ENCODE measurements at regions not wholly inside any gene's neighbourhood (a gene's known extent, or its start where the extent isn't known, plus 50 kb on each side); places are given as distances from the start of the nearest gene placed in this dataset.
"Not testable (repeated sequence)": the region's sequence is repeated elsewhere in the genome, so short reads cannot be mapped to it uniquely, and the experiment has no call there.

DNA sequence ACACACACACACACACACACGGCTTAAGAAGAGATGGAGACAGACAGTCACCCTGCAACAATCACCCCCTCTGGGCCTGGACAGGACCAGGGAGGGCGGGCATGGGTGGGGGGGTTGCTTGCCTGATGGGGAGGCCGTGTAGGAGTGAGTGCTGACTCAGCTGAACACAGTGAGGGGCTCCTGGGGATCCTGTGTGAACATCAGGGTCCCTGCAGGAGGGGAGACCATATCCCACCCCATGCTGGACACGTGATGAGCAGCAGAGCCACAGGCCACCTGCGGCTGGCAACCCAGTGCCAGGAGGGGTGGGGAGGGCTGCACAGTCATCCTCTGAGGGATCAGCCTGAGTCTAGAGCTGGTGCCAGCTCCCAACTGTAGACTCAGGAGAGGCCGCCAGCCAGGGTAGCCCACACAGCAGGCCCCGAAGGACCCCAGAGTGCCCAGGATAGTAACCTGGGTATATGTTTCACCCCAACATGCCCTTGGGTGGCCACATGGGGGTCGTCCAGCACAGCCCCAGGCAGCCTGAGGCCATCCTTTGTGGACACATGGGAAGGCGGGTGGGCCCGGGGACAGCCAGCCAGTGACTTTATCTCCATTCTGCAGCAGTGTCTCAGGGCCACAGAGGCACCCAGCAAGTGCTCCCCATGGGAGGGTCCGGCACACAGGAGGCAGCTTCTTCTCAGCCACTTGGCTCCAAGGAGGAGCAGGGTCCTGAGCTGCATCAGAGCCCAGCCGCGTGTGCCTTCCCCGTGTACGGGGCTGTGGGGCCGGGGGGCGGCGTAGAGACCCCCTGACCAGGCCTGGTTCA lies 73.7 kb upstream of the SFSWAP start:
- Mint-ChIP-seq H3K27me3 (peaks cover 2% of the 10 kb centered on the region), H3K27ac (no peak overlapping the region), H3K36me3 (no peaks in the 10 kb centered on the region), H3K4me1 (no peaks in the 10 kb centered on the region), H3K9me3 (ENCODE audit: low read depth) (no peaks in the 10 kb centered on the region), H3K4me3 (no peak overlapping the region)
- no peak for DNase-seq
- CTCF ChIA-PET = interaction anchor here (0.5 kb wide), 1 partner anchor 170 kb away, joined by 3 read pairs; no protein-coding TSS in a partner anchor
- no peak for ATAC-seq

DNA sequence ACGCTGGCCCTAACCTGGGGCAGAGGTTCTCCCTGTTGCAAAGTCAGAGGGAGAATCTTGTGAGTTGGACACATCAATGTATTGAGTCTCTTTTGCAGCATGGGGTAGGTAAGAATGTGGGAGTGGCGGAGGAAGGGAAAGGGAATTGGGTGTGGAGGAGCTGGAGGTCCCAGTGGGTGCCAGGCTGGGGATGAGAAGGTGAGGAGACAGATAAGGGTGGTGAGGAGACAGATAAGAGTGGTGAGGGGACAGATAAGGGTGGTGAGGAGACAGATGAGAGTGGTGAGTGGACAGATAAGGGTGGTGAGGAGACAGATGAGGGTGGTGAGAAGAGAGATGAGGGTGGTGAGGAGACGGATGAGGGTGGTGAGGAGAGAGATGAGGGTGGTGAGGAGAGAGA lies 72.9 kb upstream of the SFSWAP start:
- no peaks in the 10 kb centered on the region for H3K36me3 Mint-ChIP-seq
- H3K9me3 Mint-ChIP-seq (ENCODE audit: low read depth) = no peaks in the 10 kb centered on the region
- no peaks in the 10 kb centered on the region for H3K4me1 Mint-ChIP-seq
- ATAC-seq (no peak), DNase-seq (no peak)
- no peaks in the 10 kb centered on the region for H3K27me3 Mint-ChIP-seq
- H3K4me3 Mint-ChIP-seq = no peak overlapping the region
- no peak overlapping the region for H3K27ac Mint-ChIP-seq
- CTCF ChIA-PET = no interaction called here

DNA sequence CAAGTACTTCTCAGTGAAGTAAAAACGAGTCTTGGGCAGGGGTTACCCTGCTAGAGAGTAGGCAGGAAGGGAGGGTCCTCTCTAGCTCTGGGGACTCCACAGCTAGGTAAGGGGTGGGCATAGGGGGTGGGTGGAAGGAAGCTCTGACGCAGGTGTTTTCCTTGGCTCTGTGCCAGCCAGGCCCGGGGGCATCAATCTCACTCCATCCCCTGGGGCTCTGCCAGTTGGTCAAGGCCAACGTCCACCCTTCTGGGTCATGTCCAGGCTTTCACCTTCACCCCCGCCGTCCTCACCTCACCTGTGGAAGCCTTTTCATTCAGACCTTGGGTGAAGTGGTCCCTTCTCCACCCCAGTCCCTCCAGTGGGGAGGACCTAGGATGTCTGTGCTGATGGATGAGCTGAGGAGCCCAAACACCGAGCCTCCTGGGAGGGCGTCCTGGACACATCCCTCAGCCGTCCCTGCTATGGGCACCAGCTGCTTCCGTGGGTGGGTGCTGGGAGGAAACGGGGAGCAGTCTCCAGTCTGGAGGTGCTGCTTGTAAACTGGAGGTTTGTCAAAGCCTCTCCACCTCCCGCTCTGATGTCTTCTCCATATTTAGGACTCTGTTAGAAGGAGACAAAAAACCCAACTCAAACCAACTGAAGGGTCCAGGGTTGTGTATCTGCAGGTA lies 71.5 kb upstream of the SFSWAP start:
- H3K27ac Mint-ChIP-seq = no peak overlapping the region
- H3K9me3 Mint-ChIP-seq (ENCODE audit: low read depth) = no peaks in the 10 kb centered on the region
- ATAC-seq (no peak), DNase-seq (no peak)
- H3K4me3 Mint-ChIP-seq = no peak overlapping the region
- CTCF ChIA-PET = no interaction called here
- H3K27me3 Mint-ChIP-seq = peaks cover 2% of the 10 kb centered on the region
- H3K36me3 Mint-ChIP-seq = no peaks in the 10 kb centered on the region
- no peaks in the 10 kb centered on the region for H3K4me1 Mint-ChIP-seq

DNA sequence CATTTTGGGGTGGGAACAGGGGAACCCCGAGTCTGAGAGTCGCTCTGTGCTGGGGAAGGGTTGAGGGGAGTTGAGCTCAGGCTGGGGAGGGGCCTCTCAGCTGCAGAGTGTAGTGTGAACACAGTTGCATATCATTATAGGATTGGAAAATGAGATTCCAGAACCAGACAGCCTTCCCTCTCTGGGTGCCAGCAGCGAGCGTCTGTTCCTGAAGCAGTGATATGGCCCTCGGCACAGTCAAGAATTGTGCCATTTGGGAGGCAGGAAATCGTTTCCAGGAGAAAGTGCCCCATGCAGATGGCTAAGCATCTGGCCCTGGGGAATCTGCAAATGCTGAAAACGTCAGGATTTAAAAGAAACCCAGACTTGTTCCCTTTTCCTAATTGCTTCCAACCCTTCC lies 70.4 kb upstream of the SFSWAP start:
- H3K9me3 Mint-ChIP-seq (ENCODE audit: low read depth) = no peaks in the 10 kb centered on the region
- CTCF ChIA-PET = no interaction called here
- DNase-seq = no peak
- no peaks in the 10 kb centered on the region for H3K36me3 Mint-ChIP-seq
- ATAC-seq = no peak
- H3K27ac Mint-ChIP-seq = no peak overlapping the region
- H3K27me3 Mint-ChIP-seq = peaks cover 2% of the 10 kb centered on the region
- H3K4me1 Mint-ChIP-seq = no peaks in the 10 kb centered on the region
- H3K4me3 Mint-ChIP-seq = no peak overlapping the region

DNA sequence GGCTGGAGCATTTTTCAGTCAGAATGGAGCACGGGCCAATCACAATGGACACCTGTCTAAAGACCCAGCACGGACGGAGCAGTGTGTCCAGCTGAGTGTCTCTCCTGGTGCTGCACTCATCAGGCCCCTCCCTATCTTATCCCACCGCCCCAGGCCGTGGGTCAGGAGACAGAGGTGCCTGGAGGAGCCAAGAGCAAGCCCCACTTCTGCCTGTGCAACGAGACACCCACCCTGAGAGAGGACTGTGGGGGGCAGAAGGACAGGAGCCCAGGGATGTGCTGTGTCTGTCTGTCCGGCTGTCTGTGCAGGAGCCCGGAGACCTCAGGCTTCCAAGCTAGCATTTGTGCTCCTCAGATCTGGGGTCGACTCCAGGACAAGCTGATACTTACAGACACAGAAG lies 69.6 kb upstream of the SFSWAP start:
- DNase-seq = no peak
- H3K4me3 Mint-ChIP-seq = no peak overlapping the region
- ATAC-seq = no peak
- no peaks in the 10 kb centered on the region for H3K4me1 Mint-ChIP-seq
- no peaks in the 10 kb centered on the region for H3K9me3 Mint-ChIP-seq (ENCODE audit: low read depth)
- no peak overlapping the region for H3K27ac Mint-ChIP-seq
- CTCF ChIA-PET = no interaction called here
- H3K27me3 Mint-ChIP-seq = peaks cover 2% of the 10 kb centered on the region
- H3K36me3 Mint-ChIP-seq = no peaks in the 10 kb centered on the region

DNA sequence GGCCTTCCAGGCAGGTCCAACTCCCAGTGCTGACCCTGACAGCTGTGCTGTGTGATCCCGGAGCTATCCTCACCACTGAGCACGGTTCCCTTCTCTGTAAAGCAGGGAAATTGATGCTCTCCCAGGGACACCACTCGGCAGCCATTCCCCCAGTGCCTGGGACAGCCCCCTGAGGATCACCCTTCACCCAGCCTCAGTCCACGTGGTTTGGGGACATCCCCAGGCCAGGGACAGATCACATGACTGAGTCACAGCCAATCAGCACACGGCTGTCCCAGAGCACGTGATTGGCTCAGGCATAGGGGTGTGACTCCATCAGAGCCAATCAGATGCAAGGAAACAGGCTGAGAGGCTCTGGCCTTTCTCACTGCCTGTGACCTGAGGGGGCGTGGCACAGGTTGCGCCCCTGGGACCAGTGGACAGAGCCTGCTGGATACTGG lies 68.8 kb upstream of the SFSWAP start:
- H3K27me3 Mint-ChIP-seq = peaks cover 2% of the 10 kb centered on the region
- no peak for ATAC-seq
- no peak overlapping the region for H3K27ac Mint-ChIP-seq
- H3K9me3 Mint-ChIP-seq (ENCODE audit: low read depth) = no peaks in the 10 kb centered on the region
- CTCF ChIA-PET = no interaction called here
- no peak for DNase-seq
- H3K36me3 Mint-ChIP-seq = no peaks in the 10 kb centered on the region
- H3K4me1 Mint-ChIP-seq = no peaks in the 10 kb centered on the region
- no peak overlapping the region for H3K4me3 Mint-ChIP-seq

DNA sequence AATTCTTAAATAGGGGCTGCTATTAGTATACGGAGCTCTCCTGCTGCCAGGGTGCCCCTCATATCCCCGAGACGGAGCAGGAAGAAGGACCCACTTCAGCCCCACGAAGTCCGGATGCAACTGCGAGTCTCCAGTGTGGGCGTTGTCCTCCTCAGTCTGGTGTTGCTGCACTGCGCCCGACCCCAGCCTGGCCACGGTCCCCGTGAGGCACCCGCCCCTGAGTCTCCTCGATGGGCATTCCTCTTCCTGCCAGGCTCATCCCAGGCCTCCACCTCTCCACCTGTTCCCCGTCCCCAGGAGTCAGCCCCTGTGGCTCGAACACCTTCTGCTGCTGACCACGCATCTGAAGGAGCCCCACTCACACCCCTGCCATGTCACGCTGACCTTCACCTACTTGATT lies 68.1 kb upstream of the SFSWAP start:
- Mint-ChIP-seq H3K27ac (no peak overlapping the region), H3K9me3 (ENCODE audit: low read depth) (no peaks in the 10 kb centered on the region), H3K4me3 (no peak overlapping the region), H3K36me3 (no peaks in the 10 kb centered on the region), H3K4me1 (no peaks in the 10 kb centered on the region), H3K27me3 (peaks cover 2% of the 10 kb centered on the region)
- DNase-seq = no peak
- ATAC-seq = no peak
- CTCF ChIA-PET = no interaction called here

DNA sequence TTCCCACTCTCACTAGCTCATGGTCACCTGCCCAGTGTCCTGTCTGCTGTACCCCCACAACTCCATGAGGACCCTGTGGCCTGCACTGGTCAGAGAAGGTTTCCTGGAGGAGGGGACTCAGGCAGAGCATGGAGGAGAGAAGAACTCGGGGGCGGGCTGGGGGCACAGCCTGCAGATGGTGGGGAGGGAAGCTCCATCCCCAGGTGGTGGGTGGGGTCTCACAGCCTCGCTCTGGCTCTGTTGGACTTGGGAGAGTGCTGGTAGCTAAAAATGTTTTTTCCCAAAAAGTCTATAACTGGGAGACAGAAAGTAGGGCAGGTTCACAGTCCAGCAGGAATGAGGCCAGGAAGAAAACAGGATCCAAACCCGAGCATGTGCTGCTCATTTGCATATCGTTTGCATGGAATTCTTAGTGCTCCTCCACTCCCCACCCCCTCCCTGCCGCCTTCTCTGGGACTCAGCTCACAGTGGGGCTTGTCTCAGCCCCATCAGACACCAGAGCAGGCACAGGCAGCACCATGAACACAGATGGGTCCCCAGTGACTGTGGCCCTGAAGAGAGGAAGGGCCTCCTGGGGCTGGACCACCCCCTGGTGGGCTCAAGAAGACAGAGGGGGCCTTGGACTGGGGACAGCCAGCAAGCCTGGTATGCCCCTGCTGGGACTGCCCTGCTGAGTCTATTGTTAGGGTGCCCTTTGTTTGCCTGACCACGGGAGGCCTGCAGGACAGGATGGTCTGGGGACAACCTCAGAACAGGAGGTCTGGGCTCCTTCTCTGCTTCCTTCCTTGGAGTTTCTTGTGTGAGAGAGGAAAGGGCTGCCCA lies 67.0 kb upstream of the SFSWAP start:
- Mint-ChIP-seq H3K4me1 (no peaks in the 10 kb centered on the region), H3K9me3 (ENCODE audit: low read depth) (no peaks in the 10 kb centered on the region), H3K36me3 (no peaks in the 10 kb centered on the region), H3K27me3 (peaks cover 2% of the 10 kb centered on the region), H3K4me3 (no peak overlapping the region), H3K27ac (no peak overlapping the region)
- CTCF ChIA-PET = no interaction called here
- ATAC-seq (no peak), DNase-seq (no peak)

DNA sequence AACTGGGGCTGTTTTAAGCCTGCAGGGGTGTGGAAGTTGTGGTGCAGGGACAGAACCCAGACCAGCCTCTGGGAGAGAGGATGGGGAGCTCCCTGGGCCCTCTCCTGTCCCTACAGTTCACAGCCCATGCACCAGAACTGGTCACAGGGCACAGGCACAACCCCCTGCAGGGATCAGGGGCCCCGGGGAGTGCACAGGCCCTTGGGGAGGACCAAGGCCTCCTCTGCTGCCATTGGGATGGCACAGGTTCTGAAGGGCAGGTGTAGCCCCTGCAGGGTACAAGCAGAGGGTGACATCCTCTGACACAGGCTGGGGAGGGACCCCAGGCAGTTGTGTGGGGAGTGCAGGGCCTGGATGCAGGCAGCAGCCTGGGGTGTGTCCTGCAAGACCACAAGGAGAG lies 66.4 kb upstream of the SFSWAP start:
- H3K36me3 Mint-ChIP-seq = no peaks in the 10 kb centered on the region
- DNase-seq (no peak), ATAC-seq (no peak)
- H3K4me1 Mint-ChIP-seq = no peaks in the 10 kb centered on the region
- H3K9me3 Mint-ChIP-seq (ENCODE audit: low read depth) = no peaks in the 10 kb centered on the region
- no peak overlapping the region for H3K27ac Mint-ChIP-seq
- CTCF ChIA-PET = no interaction called here
- H3K4me3 Mint-ChIP-seq = no peak overlapping the region
- H3K27me3 Mint-ChIP-seq = peaks cover 2% of the 10 kb centered on the region

DNA sequence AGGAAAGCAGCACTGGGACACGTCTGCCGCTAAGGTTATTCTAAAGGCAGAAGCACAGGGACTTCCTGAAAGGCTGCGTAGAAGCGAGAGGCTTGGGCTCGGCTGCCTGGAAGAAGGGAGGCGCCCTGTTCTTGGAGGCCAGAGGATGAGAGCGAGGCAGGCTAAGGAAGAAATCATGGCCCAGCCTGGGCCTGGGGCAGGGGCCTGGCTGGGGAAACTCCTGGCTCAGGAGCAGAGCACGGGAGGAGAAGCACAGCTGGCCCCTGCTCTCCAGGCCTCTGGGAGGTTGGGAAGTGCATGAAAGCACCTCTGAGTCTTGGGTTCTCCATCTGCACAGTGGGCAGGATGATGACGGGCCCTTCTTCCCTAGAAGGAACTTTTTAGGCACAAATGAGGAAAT lies 66.0 kb upstream of the SFSWAP start:
- H3K4me1 Mint-ChIP-seq; H3K27ac Mint-ChIP-seq; H3K4me3 Mint-ChIP-seq; ATAC-seq; DNase-seq; CTCF ChIA-PET; H3K27me3 Mint-ChIP-seq; H3K36me3 Mint-ChIP-seq; H3K9me3 Mint-ChIP-seq (ENCODE audit: low read depth): not testable (repeated sequence)

DNA sequence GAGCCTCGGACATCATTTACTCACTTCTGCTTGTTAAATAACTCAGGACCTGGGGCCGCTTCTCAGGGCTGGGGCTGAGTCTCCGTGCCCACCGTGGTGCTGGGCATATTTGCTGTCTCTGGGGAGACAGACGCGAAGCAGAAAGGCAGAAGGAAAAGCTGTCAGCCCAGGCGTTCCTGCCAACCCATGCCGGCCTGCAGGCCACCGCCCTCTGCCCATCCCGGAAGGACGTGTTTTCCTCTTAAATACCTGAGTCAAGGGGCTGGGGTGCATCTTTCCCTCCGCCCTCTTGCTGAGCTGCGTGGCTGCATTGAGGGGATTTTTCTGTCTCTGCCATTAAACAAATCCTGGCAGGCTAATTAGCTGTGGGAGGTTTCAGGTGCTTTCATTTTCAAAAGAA lies 65.3 kb upstream of the SFSWAP start:
- CTCF ChIA-PET; H3K4me1 Mint-ChIP-seq; H3K36me3 Mint-ChIP-seq; H3K27ac Mint-ChIP-seq; H3K9me3 Mint-ChIP-seq (ENCODE audit: low read depth); H3K4me3 Mint-ChIP-seq; ATAC-seq; H3K27me3 Mint-ChIP-seq; DNase-seq: not testable (repeated sequence)

DNA sequence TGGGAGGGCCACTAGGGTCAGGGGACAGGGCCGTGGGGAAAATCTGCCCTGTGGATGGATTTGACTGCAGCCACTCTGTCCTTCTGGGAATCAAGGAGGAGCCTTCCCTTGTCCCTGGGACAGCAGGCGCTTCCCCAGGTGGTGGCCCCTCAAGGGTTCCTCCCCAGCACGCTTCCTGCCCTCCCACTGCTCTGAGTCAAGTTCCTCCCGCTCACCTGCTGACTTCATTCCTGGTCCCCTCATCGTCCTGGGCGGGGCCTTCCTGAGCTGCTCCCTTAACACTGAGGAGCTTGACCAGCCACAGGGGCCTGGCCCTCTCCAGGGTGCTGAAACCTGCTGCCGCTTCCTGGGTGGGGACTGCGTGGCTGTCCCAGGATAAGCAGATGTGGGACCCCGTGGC lies 64.4 kb upstream of the SFSWAP start:
- H3K27me3 Mint-ChIP-seq; H3K36me3 Mint-ChIP-seq; H3K4me1 Mint-ChIP-seq; CTCF ChIA-PET; H3K27ac Mint-ChIP-seq; H3K9me3 Mint-ChIP-seq (ENCODE audit: low read depth); DNase-seq; H3K4me3 Mint-ChIP-seq; ATAC-seq: not testable (repeated sequence)

DNA sequence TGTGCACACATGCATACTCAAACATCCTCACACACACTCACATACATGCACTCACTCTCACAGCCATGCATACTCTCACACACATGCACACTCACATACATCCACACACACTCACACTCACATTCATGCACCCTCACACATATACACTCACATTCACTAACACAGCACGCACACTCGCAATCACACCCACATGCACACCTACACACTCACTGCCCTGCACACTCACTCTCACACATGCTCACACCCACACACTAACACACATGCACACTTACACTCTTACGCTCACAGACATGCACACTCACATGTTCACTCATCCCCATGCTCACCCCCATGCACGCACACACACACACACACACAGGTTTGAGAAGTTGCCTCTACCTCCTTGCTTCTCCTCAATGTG lies 63.2 kb upstream of the SFSWAP start:
- ATAC-seq (no peak), DNase-seq (no peak)
- Mint-ChIP-seq H3K4me3 (no peak overlapping the region), H3K27ac (no peak overlapping the region), H3K4me1 (no peaks in the 10 kb centered on the region), H3K36me3 (no peaks in the 10 kb centered on the region), H3K27me3 (peaks cover 2% of the 10 kb centered on the region), H3K9me3 (ENCODE audit: low read depth) (no peaks in the 10 kb centered on the region)
- CTCF ChIA-PET = no interaction called here
